ENCODE measurements at regions not wholly inside any gene's neighbourhood (a gene's known extent, or its start where the extent isn't known, plus 50 kb on each side); places are given as distances from the start of the nearest gene placed in this dataset.

DNA sequence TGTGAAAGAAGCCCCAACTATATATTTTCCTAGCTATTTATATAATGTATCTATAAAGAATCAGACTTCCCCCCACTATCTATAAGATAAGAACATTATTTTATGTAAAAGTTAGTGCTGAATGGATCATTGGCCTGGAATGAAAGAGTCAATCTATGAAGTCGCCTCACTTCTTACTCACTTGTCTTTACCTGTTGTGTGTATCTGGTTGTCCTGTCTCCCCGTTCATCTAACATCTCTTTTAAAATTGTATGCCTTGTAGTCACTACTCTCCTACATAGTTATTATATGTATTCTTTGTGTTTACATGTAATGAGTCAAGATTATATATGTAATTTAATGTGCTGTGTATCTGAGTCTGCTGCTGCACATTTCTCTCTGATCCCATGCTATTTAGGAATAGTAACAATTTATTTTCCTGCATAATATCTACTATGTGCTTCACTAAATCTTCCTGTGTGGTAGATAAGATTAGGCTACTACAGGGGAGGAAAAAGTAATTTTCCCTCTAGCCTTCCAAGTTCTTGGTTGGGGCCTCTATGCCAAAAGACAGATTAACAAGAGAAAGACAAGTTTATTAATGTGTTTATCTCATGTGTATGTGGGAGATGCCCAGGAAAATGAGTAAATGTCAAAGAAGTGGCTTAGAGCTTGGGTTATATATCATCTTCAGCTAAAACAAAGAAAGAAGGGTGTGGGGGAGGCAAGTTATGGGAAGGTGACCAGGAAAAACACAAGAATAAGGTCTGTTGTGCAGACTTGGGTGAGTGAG lies 77.6 kb upstream of the FRMPD4 start:
- H3K9ac ChIP-seq (ENCODE audit: control insufficient read depth, extremely low read depth, insufficient read depth, low read length) = no peak overlapping the region

GRCh38 chrX:12065251-12065650 lies 73.0 kb upstream of the FRMPD4 start:
- Histone ChIP-seq H3K4me1 (ENCODE audit: control insufficient read depth, extremely low read depth, insufficient read depth, low read length) (no peaks in the 10 kb centered on the region), H3K4me2 (ENCODE audit: control insufficient read depth, extremely low read depth, insufficient read depth, low read depth, low read length) (no peak overlapping the region), H4K20me1 (ENCODE audit: control insufficient read depth, extremely low read depth, insufficient read depth, low read length) (no peaks in the 10 kb centered on the region), H3K27ac (ENCODE audit: control insufficient read depth, insufficient read depth, low read length) (no peak overlapping the region), H3K36me3 (ENCODE audit: control insufficient read depth in 2 of 2, extremely low read depth in 1 of 2, insufficient read depth in 2 of 2, low read length in 2 of 2) (no peaks in the 10 kb centered on the region), H3K4me3 (ENCODE audit: control insufficient read depth in 2 of 3, extremely low read depth in 1 of 3, insufficient read depth in 2 of 3, low read depth in 1 of 3, low read length in 3 of 3) (no peak overlapping the region), H3K9me3 (ENCODE audit: control insufficient read depth, low read depth, low read length) (no peaks in the 10 kb centered on the region), H3K27me3 (ENCODE audit: control insufficient read depth, extremely low read depth, insufficient read depth, low read length) (no peaks in the 10 kb centered on the region), H3K9me1 (ENCODE audit: control insufficient read depth, extremely low read depth, insufficient read depth, low read length) (no peaks in the 10 kb centered on the region), H3K79me2 (ENCODE audit: control insufficient read depth, insufficient read depth, low read length) (no peaks in the 10 kb centered on the region), H2AFZ (ENCODE audit: control insufficient read depth, low read length) (no peak overlapping the region), H3K9ac (ENCODE audit: control insufficient read depth, extremely low read depth, insufficient read depth, low read length) (no peak overlapping the region)
- TF ChIP-seq CTCF (optimal IDR thresholded peaks at IDR 0.05 in 1 of 3, IDR thresholded peaks at IDR 0.05 in 1 of 3, conservative IDR thresholded peaks at IDR 0.05 in 1 of 3; ENCODE audit: extremely low read depth in 1 of 3, insufficient read depth in 2 of 3, low read length in 3 of 3) (no peak), EZH2 (IDR thresholded peaks at IDR 0.05; ENCODE audit: low read length) (no peak)
- no peak for FAIRE-seq
- no peak for DNase-seq (ENCODE audit: low read depth, low spot score)
- dilution Hi-C loops (cut with MboI; ENCODE audit: extremely low pct_ligation_motif_present, low sequenced_read_pairs) = no loop called here

More for the DNA sequence above, 77.6 kb upstream of the FRMPD4 start:
- H3K4me3 ChIP-seq (ENCODE audit: control insufficient read depth in 2 of 3, extremely low read depth in 1 of 3, insufficient read depth in 2 of 3, low read depth in 1 of 3, low read length in 3 of 3) = no peak overlapping the region
- H2AFZ ChIP-seq (ENCODE audit: control insufficient read depth, low read length) = no peak overlapping the region
- no peaks in the 10 kb centered on the region for H3K27me3 ChIP-seq (ENCODE audit: control insufficient read depth, extremely low read depth, insufficient read depth, low read length)
- DNase-seq (ENCODE audit: low read depth, low spot score) (peak; percentile 23), FAIRE-seq (no peak)
- no peak for TF ChIP-seq EZH2 (IDR thresholded peaks at IDR 0.05; ENCODE audit: low read length)
- no peak for TF ChIP-seq CTCF (optimal IDR thresholded peaks at IDR 0.05 in 1 of 3, IDR thresholded peaks at IDR 0.05 in 1 of 3, conservative IDR thresholded peaks at IDR 0.05 in 1 of 3; ENCODE audit: extremely low read depth in 1 of 3, insufficient read depth in 2 of 3, low read length in 3 of 3)
- no peaks in the 10 kb centered on the region for H3K36me3 ChIP-seq (ENCODE audit: control insufficient read depth in 2 of 2, extremely low read depth in 1 of 2, insufficient read depth in 2 of 2, low read length in 2 of 2)
- peaks cover 8% of the 10 kb centered on the region for H3K4me1 ChIP-seq (ENCODE audit: control insufficient read depth, extremely low read depth, insufficient read depth, low read length)
- no peak overlapping the region for H3K27ac ChIP-seq (ENCODE audit: control insufficient read depth, insufficient read depth, low read length)
- dilution Hi-C loops (cut with MboI; ENCODE audit: extremely low pct_ligation_motif_present, low sequenced_read_pairs) = no loop called here
- no peaks in the 10 kb centered on the region for H3K79me2 ChIP-seq (ENCODE audit: control insufficient read depth, insufficient read depth, low read length)
- H4K20me1 ChIP-seq (ENCODE audit: control insufficient read depth, extremely low read depth, insufficient read depth, low read length) = no peaks in the 10 kb centered on the region
- H3K4me2 ChIP-seq (ENCODE audit: control insufficient read depth, extremely low read depth, insufficient read depth, low read depth, low read length) = no peak overlapping the region
- H3K9me3 ChIP-seq (ENCODE audit: control insufficient read depth, low read depth, low read length) = no peaks in the 10 kb centered on the region
- H3K9me1 ChIP-seq (ENCODE audit: control insufficient read depth, extremely low read depth, insufficient read depth, low read length) = no peaks in the 10 kb centered on the region
